ENCODE measurements at regions not wholly inside any gene's neighbourhood (a gene's known extent, or its start where the extent isn't known, plus 50 kb on each side); places are given as distances from the start of the nearest gene placed in this dataset.

- Histone ChIP-seq H3F3A (ENCODE audit: insufficient read depth, low read length) (no peaks in the 10 kb centered on the region), H3K79me2 (ENCODE audit: insufficient read depth, low read length) (no peaks in the 10 kb centered on the region), H2AFZ (ENCODE audit: low read length) (no peak overlapping the region), H3K4me2 (ENCODE audit: low read length) (no peak overlapping the region), H3K9me3 (ENCODE audit: low read length) (no peaks in the 10 kb centered on the region), H3K9me2 (ENCODE audit: low read depth, low read length) (no peaks in the 10 kb centered on the region), H3K27me3 (ENCODE audit: insufficient read depth, low read length) (no peaks in the 10 kb centered on the region), H4K20me1 (ENCODE audit: insufficient read depth, low read length) (no peaks in the 10 kb centered on the region), H3K36me3 (ENCODE audit: insufficient read depth, low read length) (no peaks in the 10 kb centered on the region), H3K27ac (ENCODE audit: low read depth, low read length, poor library complexity, severe bottlenecking) (no peak overlapping the region), H3K9ac (ENCODE audit: low read length) (no peak overlapping the region), H3K4me1 (ENCODE audit: insufficient read depth, low read length, severe bottlenecking) (no peaks in the 10 kb centered on the region), H3K4me3 (ENCODE audit: low read depth, low read length, poor library complexity, severe bottlenecking) (no peak overlapping the region)
- TF ChIP-seq EZH2 (IDR thresholded peaks at IDR 0.05; ENCODE audit: borderline replicate concordance, low read length): no peak
- no peak for TF ChIP-seq CTCF (IDR thresholded peaks at IDR 0.05; ENCODE audit: low read length)
Measured at GRCh38 chr1:117812869-117813511, 116.4 kb downstream of the GDAP2 start.
